ENCODE measurements at regions not wholly inside any gene's neighbourhood (a gene's known extent, or its start where the extent isn't known, plus 50 kb on each side); places are given as distances from the start of the nearest gene placed in this dataset.

GRCh38 chr1:186770421-186770820 lies 58.3 kb upstream of the PLA2G4A start:
- Mint-ChIP-seq H3K36me3 (ENCODE audit: low read depth) (no peaks in the 10 kb centered on the region), H3K27ac (no peak overlapping the region), H3K9me3 (no peaks in the 10 kb centered on the region), H3K4me3 (no peak overlapping the region), H3K4me1 (ENCODE audit: low read depth) (no peaks in the 10 kb centered on the region), H3K27me3 (peaks cover 5% of the 10 kb centered on the region)
- DNase-seq (no peak), ATAC-seq (ENCODE audit: poor library complexity) (no peak)
- Histone ChIP-seq H3K27me3 (ENCODE audit: control insufficient read depth in 1 of 2, insufficient read depth in 2 of 2, low read length in 2 of 2) (no peaks in the 10 kb centered on the region), H3K4me1 (ENCODE audit: insufficient read depth, low read length) (no peaks in the 10 kb centered on the region), H3K4me3 (ENCODE audit: low read length) (no peak overlapping the region), H3K9me3 (ENCODE audit: control insufficient read depth in 1 of 2, insufficient read depth in 1 of 2, low read length in 2 of 2) (no peaks in the 10 kb centered on the region), H3K36me3 (ENCODE audit: insufficient read depth, low read length) (no peaks in the 10 kb centered on the region), H3K27ac (ENCODE audit: low read depth in 1 of 2, low read length in 2 of 2) (no peak overlapping the region)
- CTCF ChIA-PET, result no interaction called here
- TF ChIP-seq CTCF (IDR thresholded peaks at IDR 0.05), result no peak
- intact Hi-C loops (cut with DNase I, micrococcal nuclease), result no loop called here
- POLR2A ChIA-PET, result no interaction called here

- Histone ChIP-seq H3K36me3 (ENCODE audit: insufficient read depth, low read length) (no peaks in the 10 kb centered on the region), H3K4me3 (ENCODE audit: low read length) (no peak overlapping the region), H3K9me3 (ENCODE audit: control insufficient read depth in 1 of 2, insufficient read depth in 1 of 2, low read length in 2 of 2) (no peaks in the 10 kb centered on the region), H3K27me3 (ENCODE audit: control insufficient read depth in 1 of 2, insufficient read depth in 2 of 2, low read length in 2 of 2) (no peaks in the 10 kb centered on the region), H3K27ac (ENCODE audit: low read depth in 1 of 2, low read length in 2 of 2) (no peak overlapping the region), H3K4me1 (ENCODE audit: insufficient read depth, low read length) (no peaks in the 10 kb centered on the region)
- no peaks in the 10 kb centered on the region for H3K36me3 Mint-ChIP-seq (ENCODE audit: low read depth)
- DNase-seq, result no peak
- POLR2A ChIA-PET, result no interaction called here
- H3K4me1 Mint-ChIP-seq (ENCODE audit: low read depth), result no peaks in the 10 kb centered on the region
- no peak overlapping the region for H3K27ac Mint-ChIP-seq
- H3K27me3 Mint-ChIP-seq, result no peaks in the 10 kb centered on the region
- H3K9me3 Mint-ChIP-seq, result no peaks in the 10 kb centered on the region
- no peak overlapping the region for H3K4me3 Mint-ChIP-seq
- no peak for TF ChIP-seq CTCF (IDR thresholded peaks at IDR 0.05)
- CTCF ChIA-PET, result no interaction called here
- ATAC-seq (ENCODE audit: poor library complexity), result no peak
- intact Hi-C loops (cut with DNase I, micrococcal nuclease), result no loop called here
Observed at GRCh38 chr1:186768906-186769305, 59.8 kb upstream of the PLA2G4A start.

GRCh38 chr1:186765446-186765845 lies 63.3 kb upstream of the PLA2G4A start:
- no peak for TF ChIP-seq CTCF (IDR thresholded peaks at IDR 0.05)
- Histone ChIP-seq H3K36me3 (ENCODE audit: insufficient read depth, low read length) (no peaks in the 10 kb centered on the region), H3K4me1 (ENCODE audit: insufficient read depth, low read length) (no peaks in the 10 kb centered on the region), H3K9me3 (ENCODE audit: control insufficient read depth in 1 of 2, insufficient read depth in 1 of 2, low read length in 2 of 2) (no peaks in the 10 kb centered on the region), H3K4me3 (ENCODE audit: low read length) (no peak overlapping the region), H3K27me3 (ENCODE audit: control insufficient read depth in 1 of 2, insufficient read depth in 2 of 2, low read length in 2 of 2) (no peaks in the 10 kb centered on the region), H3K27ac (ENCODE audit: low read depth in 1 of 2, low read length in 2 of 2) (no peak overlapping the region)
- H3K36me3 Mint-ChIP-seq (ENCODE audit: low read depth), result no peaks in the 10 kb centered on the region
- H3K4me1 Mint-ChIP-seq (ENCODE audit: low read depth), result no peaks in the 10 kb centered on the region
- POLR2A ChIA-PET, result no interaction called here
- ATAC-seq (ENCODE audit: poor library complexity) (no peak), DNase-seq (no peak)
- H3K9me3 Mint-ChIP-seq, result no peaks in the 10 kb centered on the region
- CTCF ChIA-PET, result no interaction called here
- intact Hi-C loops (cut with DNase I, micrococcal nuclease), result no loop called here
- H3K27ac Mint-ChIP-seq, result no peak overlapping the region
- H3K4me3 Mint-ChIP-seq, result no peak overlapping the region
- no peaks in the 10 kb centered on the region for H3K27me3 Mint-ChIP-seq

Measured in CD4-positive, alpha-beta T cell (primary cell).